Erythroblast (primary cell): ENCODE measurements at regions not wholly inside any gene's neighbourhood (a gene's known extent, or its start where the extent isn't known, plus 50 kb on each side); places are given as distances from the start of the nearest gene placed in this dataset.
"Not testable (repeated sequence)": the region's sequence is repeated elsewhere in the genome, so short reads cannot be mapped to it uniquely, and the experiment has no call there.

Experiments used
- GATA1 ChIP-seq: IDR thresholded peaks from 2 replicates; pipeline ENCODE4 v1.6.1; 2011; ENCODE audit warnings: low read depth, mild to moderate bottlenecking, control low read depth, low read length, moderate library complexity
- POLR2A ChIP-seq: IDR thresholded peaks from 2 replicates; pipeline ENCODE4 v1.6.1; 2011; ENCODE audit warnings: mild to moderate bottlenecking, low read length

GRCh38 chr4:92028830-92029229 is 274.9 kb upstream of the GRID2 start:
- not testable (repeated sequence) for TF ChIP-seq POLR2A, GATA1
